NB4 (cell line): ENCODE measurements at regions not wholly inside any gene's neighbourhood (a gene's known extent, or its start where the extent isn't known, plus 50 kb on each side); places are given as distances from the start of the nearest gene placed in this dataset.
"Not testable (repeated sequence)": the region's sequence is repeated elsewhere in the genome, so short reads cannot be mapped to it uniquely, and the experiment has no call there.

Experiments
- DNase-seq: peaks from one replicate; pipeline ENCODE4 v3.0.0; 2010; ENCODE audit warnings: low read depth
- H3K4me3 ChIP-seq: one replicate; pipeline ENCODE4 v1.5.1; 2011; ENCODE audit warnings: mild to moderate bottlenecking, low read depth, low read length, moderate library complexity
- MYC ChIP-seq: IDR thresholded peaks from 2 replicates; pipeline ENCODE4 v1.6.1; 2011; ENCODE audit warnings: low read depth, low read length
- POLR2A ChIP-seq: IDR thresholded peaks from 2 replicates; pipeline ENCODE4 v1.6.1; 2011; ENCODE audit warnings: mild to moderate bottlenecking; ENCODE audit not compliant: insufficient read length; ENCODE audit errors: extremely low read depth
- TF ChIP-seq, protein P1 (sequence below): IDR thresholded peaks from one replicate; pipeline ENCODE4 v1.5.1; 2012; ENCODE audit warnings: low read depth, low read length
- TF ChIP-seq, protein P2 (sequence below): IDR thresholded peaks from 2 replicates; pipeline ENCODE4 v1.6.1; 2011; ENCODE audit warnings: low read depth, low read length

DNA sequence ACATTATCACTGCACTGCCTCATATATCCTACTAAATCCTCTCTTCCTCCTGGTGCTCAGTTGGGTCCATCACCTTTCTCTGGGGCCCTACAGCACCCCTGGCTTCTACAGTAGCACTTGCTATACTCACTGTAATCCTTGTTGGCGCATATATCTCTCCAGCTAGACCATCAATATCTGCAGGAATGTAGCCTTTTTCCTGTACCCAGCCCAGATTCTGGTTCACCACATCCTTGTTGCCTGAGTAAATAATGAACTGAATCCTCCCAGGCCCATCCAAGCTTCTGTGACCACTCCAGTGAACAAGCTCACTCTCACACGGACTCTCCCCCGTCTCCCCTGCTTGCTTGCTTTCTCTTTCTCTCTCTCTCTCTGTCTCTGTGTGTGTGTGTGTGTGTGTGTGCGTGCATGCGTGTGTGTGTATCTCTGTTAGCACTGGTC is 62.5 kb upstream of the LIPC start:
- H3K4me3 ChIP-seq: no peak overlapping the region
- TF ChIP-seq, protein P1, sequence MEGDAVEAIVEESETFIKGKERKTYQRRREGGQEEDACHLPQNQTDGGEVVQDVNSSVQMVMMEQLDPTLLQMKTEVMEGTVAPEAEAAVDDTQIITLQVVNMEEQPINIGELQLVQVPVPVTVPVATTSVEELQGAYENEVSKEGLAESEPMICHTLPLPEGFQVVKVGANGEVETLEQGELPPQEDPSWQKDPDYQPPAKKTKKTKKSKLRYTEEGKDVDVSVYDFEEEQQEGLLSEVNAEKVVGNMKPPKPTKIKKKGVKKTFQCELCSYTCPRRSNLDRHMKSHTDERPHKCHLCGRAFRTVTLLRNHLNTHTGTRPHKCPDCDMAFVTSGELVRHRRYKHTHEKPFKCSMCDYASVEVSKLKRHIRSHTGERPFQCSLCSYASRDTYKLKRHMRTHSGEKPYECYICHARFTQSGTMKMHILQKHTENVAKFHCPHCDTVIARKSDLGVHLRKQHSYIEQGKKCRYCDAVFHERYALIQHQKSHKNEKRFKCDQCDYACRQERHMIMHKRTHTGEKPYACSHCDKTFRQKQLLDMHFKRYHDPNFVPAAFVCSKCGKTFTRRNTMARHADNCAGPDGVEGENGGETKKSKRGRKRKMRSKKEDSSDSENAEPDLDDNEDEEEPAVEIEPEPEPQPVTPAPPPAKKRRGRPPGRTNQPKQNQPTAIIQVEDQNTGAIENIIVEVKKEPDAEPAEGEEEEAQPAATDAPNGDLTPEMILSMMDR: no peak
- TF ChIP-seq POLR2A (no peak), MYC (no peak)
- TF ChIP-seq, protein P2, sequence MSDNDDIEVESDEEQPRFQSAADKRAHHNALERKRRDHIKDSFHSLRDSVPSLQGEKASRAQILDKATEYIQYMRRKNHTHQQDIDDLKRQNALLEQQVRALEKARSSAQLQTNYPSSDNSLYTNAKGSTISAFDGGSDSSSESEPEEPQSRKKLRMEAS: no peak
- no peak for DNase-seq

DNA sequence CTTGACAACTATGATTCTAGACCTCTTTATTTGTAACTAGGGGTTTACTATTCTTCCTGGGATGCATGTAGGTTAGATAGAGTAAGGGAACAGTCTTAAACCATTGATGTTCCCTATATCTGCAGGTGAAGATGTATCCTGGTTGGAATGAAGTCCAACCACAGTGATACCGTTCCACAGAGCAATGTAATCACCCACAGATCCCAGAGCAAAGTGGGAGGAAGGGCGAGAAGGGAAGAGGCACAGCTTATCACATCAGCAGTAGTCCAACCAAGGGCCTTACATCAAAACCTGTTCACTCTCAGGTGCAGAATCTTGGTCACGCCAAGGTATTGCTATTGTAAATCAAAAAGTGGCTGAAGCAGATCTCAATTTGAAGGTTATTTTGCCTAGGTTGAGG is 61.8 kb upstream of the LIPC start:
- TF ChIP-seq POLR2A (no peak), MYC (no peak)
- TF ChIP-seq, protein P2: no peak
- TF ChIP-seq, protein P1: no peak
- DNase-seq: no peak
- H3K4me3 ChIP-seq: no peak overlapping the region

DNA sequence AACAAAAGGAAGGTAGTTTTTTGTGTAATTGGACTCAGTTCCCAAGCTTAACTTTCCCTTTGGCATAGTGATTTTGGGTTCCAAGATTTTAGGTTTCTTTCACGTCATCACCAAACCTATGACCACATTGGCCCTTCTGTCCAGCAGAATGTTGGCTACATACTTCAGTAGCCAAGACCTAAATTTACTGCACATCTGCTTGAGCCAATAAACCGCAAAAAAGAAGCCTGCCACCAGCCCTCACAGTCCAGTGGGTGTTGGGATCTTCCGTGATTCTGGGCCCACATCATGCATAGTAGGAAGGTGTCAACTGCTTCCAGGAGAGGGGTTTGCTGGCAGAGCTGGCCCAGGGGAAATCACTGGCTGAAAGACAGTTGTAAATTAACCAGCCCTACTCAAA is 57.6 kb upstream of the LIPC start:
- no peak for DNase-seq
- TF ChIP-seq POLR2A: no peak
- TF ChIP-seq, protein P1: no peak
- TF ChIP-seq MYC: no peak
- TF ChIP-seq, protein P2: no peak
- no peak overlapping the region for H3K4me3 ChIP-seq

DNA sequence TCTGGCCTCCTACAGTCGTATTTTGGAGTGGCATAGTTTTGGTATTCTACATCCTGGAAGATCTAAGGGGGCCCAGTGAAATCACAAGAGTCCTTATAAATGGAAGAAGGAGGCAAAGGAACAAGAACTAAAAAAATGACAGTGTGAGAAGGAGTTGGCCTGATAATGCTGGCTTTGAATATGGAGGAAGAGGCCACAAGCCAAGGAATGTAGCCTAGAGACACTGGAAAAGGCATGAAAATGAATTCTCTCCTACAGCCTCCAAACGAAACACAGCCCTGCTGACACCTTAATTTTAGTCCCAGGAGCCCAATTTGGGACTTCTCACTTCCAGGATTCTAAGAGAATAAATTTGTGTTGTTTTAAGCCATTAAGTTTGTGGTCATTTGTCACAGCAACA is 54.6 kb upstream of the LIPC start:
- DNase-seq: no peak
- H3K4me3 ChIP-seq: no peak overlapping the region
- TF ChIP-seq POLR2A: no peak
- TF ChIP-seq, protein P1: no peak
- TF ChIP-seq, protein P2: no peak
- TF ChIP-seq MYC: no peak

DNA sequence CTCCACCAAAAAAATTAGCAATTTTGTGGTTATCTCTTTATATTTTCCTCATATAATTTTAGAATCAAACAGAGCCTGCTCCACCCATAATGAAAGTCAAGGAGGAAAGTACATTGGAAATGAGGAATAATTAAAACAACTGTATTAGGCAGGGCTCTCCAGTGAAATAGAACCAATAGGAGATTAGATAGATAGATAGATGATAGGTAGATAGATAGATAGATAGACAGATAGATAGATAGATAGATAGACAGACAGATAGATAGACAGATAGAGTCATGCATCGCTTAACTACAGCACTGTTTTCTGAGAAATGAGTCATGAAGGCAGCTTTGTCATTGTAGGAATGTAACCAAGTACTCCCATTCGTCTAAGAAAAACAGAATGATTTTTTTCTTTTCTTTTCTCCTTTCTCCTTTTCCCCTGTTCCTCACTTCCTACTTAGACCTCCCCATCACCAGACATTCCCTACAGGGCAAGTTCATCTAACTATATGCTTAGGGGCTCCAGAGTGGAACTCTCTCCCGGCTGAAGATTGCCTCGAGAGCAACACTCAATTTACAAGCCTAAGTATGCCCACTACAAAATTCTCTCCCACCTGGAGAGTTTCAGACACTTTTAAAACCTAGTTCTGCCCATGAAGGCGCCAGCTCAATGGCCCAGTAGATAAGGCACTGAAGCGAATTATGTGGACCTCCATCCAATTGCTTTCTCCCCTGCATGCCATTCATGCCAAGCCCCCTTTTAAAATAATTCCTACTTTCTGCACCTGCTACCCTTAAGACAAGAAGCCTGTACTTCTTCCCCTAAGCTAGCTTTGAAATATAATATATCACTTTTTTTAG is 53.3 kb upstream of the LIPC start:
- H3K4me3 ChIP-seq: no peak overlapping the region
- no peak for TF ChIP-seq POLR2A
- no peak for TF ChIP-seq MYC
- TF ChIP-seq, protein P2: no peak
- TF ChIP-seq, protein P1: no peak
- DNase-seq: no peak

DNA sequence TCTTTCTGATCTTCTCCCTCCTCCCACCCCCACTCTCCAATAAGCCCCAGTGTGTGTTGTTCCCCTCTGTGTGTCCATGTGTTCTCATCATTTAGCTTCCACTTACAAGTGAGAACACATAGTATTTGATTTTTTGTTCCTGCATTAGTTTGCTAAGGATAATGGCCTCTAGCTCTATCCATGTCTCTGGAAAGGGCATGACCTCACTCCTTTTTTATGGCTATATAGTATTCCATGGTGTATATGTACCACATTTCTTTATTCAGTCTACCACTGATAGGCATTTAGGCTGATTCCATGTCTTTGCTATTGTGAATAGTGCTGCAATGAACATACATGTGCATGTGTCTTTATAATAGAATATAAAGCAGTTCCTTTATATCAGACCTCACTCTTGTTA is 52.3 kb upstream of the LIPC start:
- H3K4me3 ChIP-seq: not testable (repeated sequence)

More for the DNA sequence above, 52.3 kb upstream of the LIPC start:
- not testable (repeated sequence) for DNase-seq
